Activated naive CD8-positive, alpha-beta T cell (primary cell): ENCODE measurements at regions not wholly inside any gene's neighbourhood (a gene's known extent, or its start where the extent isn't known, plus 50 kb on each side); places are given as distances from the start of the nearest gene placed in this dataset.
"Not testable (repeated sequence)": the region's sequence is repeated elsewhere in the genome, so short reads cannot be mapped to it uniquely, and the experiment has no call there.

Experiments
- H3K27ac Mint-ChIP-seq: one replicate; pipeline ENCODE4 v1.8.0; 2021; ENCODE audit warnings: mixed read lengths
- H3K27me3 Mint-ChIP-seq: one replicate; pipeline ENCODE4 v1.8.0; 2021; ENCODE audit warnings: mixed read lengths
- H3K36me3 Mint-ChIP-seq: one replicate; pipeline ENCODE4 v1.8.0; 2021; ENCODE audit warnings: mixed read lengths
- H3K4me1 Mint-ChIP-seq: one replicate; pipeline ENCODE4 v1.8.0; 2021; ENCODE audit warnings: low read depth, mixed read lengths
- H3K4me3 Mint-ChIP-seq: one replicate; pipeline ENCODE4 v1.8.0; 2021; ENCODE audit warnings: mild to moderate bottlenecking, mixed read lengths
- H3K9me3 Mint-ChIP-seq: one replicate; pipeline ENCODE4 v1.8.0; 2021; ENCODE audit warnings: low read depth, mixed read lengths

- Mint-ChIP-seq H3K27me3 (no peaks in the 10 kb centered on the region), H3K9me3 (peaks cover 7% of the 10 kb centered on the region), H3K36me3 (no peaks in the 10 kb centered on the region), H3K4me3 (no peak overlapping the region), H3K4me1 (no peaks in the 10 kb centered on the region), H3K27ac (no peak overlapping the region)
These were observed 97.6 kb upstream of the TMEM178A start for GRCh38 chr2:39568116-39568515.

GRCh38 chr2:39568561-39569006 lies 97.1 kb upstream of the TMEM178A start:
- Mint-ChIP-seq H3K4me3 (no peak overlapping the region), H3K27ac (no peak overlapping the region), H3K9me3 (peaks cover 7% of the 10 kb centered on the region), H3K4me1 (no peaks in the 10 kb centered on the region), H3K27me3 (no peaks in the 10 kb centered on the region), H3K36me3 (no peaks in the 10 kb centered on the region)

- no peaks in the 10 kb centered on the region for H3K27me3 Mint-ChIP-seq
- no peaks in the 10 kb centered on the region for H3K4me1 Mint-ChIP-seq
- H3K9me3 Mint-ChIP-seq: no peaks in the 10 kb centered on the region
- H3K36me3 Mint-ChIP-seq: no peaks in the 10 kb centered on the region
- H3K4me3 Mint-ChIP-seq: no peak overlapping the region
- H3K27ac Mint-ChIP-seq: no peak overlapping the region
These were observed 95.6 kb upstream of the TMEM178A start for GRCh38 chr2:39570130-39570555.

GRCh38 chr2:39570614-39571013 lies 95.1 kb upstream of the TMEM178A start:
- Mint-ChIP-seq H3K27ac (no peak overlapping the region), H3K36me3 (no peaks in the 10 kb centered on the region), H3K4me1 (no peaks in the 10 kb centered on the region), H3K9me3 (no peaks in the 10 kb centered on the region), H3K4me3 (no peak overlapping the region), H3K27me3 (no peaks in the 10 kb centered on the region)

GRCh38 chr2:39571111-39571731 lies 94.5 kb upstream of the TMEM178A start:
- H3K27me3 Mint-ChIP-seq: no peaks in the 10 kb centered on the region
- H3K36me3 Mint-ChIP-seq: no peaks in the 10 kb centered on the region
- no peaks in the 10 kb centered on the region for H3K9me3 Mint-ChIP-seq
- H3K4me1 Mint-ChIP-seq: no peaks in the 10 kb centered on the region
- no peak overlapping the region for H3K27ac Mint-ChIP-seq
- H3K4me3 Mint-ChIP-seq: no peak overlapping the region

- Mint-ChIP-seq H3K27ac (no peak overlapping the region), H3K27me3 (peaks cover 1% of the 10 kb centered on the region), H3K4me3 (no peak overlapping the region), H3K36me3 (no peaks in the 10 kb centered on the region), H3K9me3 (no peaks in the 10 kb centered on the region), H3K4me1 (no peaks in the 10 kb centered on the region)
These were observed 92.4 kb upstream of the TMEM178A start for GRCh38 chr2:39573276-39573675.

- Mint-ChIP-seq H3K27me3 (peaks cover 3% of the 10 kb centered on the region), H3K9me3 (peaks cover 4% of the 10 kb centered on the region), H3K27ac (no peak overlapping the region), H3K36me3 (peaks cover 2% of the 10 kb centered on the region), H3K4me3 (no peak overlapping the region), H3K4me1 (no peaks in the 10 kb centered on the region)
These were observed 83.9 kb upstream of the TMEM178A start for GRCh38 chr2:39581866-39582265.

GRCh38 chr2:39583213-39583612 lies 82.5 kb upstream of the TMEM178A start:
- no peaks in the 10 kb centered on the region for H3K4me1 Mint-ChIP-seq
- H3K27ac Mint-ChIP-seq: no peak overlapping the region
- no peak overlapping the region for H3K4me3 Mint-ChIP-seq
- peaks cover 3% of the 10 kb centered on the region for H3K27me3 Mint-ChIP-seq
- peaks cover 2% of the 10 kb centered on the region for H3K36me3 Mint-ChIP-seq
- H3K9me3 Mint-ChIP-seq: peaks cover 4% of the 10 kb centered on the region

GRCh38 chr2:39583781-39584180 lies 81.9 kb upstream of the TMEM178A start:
- peaks cover 4% of the 10 kb centered on the region for H3K9me3 Mint-ChIP-seq
- no peaks in the 10 kb centered on the region for H3K4me1 Mint-ChIP-seq
- H3K27ac Mint-ChIP-seq: no peak overlapping the region
- H3K36me3 Mint-ChIP-seq: peaks cover 2% of the 10 kb centered on the region
- H3K27me3 Mint-ChIP-seq: peaks cover 2% of the 10 kb centered on the region
- H3K4me3 Mint-ChIP-seq: no peak overlapping the region

GRCh38 chr2:39584283-39584965 lies 81.3 kb upstream of the TMEM178A start:
- Mint-ChIP-seq H3K4me1 (no peaks in the 10 kb centered on the region), H3K27ac (no peak overlapping the region), H3K27me3 (peaks cover 2% of the 10 kb centered on the region), H3K4me3 (no peak overlapping the region), H3K9me3 (peaks cover 4% of the 10 kb centered on the region), H3K36me3 (peaks cover 2% of the 10 kb centered on the region)

- H3K27ac Mint-ChIP-seq, H3K36me3 Mint-ChIP-seq, H3K9me3 Mint-ChIP-seq, H3K4me1 Mint-ChIP-seq, H3K27me3 Mint-ChIP-seq, H3K4me3 Mint-ChIP-seq: not testable (repeated sequence)
These were observed 80.2 kb upstream of the TMEM178A start for GRCh38 chr2:39585531-39585930.

- H3K27me3 Mint-ChIP-seq: peaks cover 1% of the 10 kb centered on the region
- no peak overlapping the region for H3K27ac Mint-ChIP-seq
These were observed 78.5 kb upstream of the TMEM178A start for GRCh38 chr2:39587168-39587567.

GRCh38 chr2:39587641-39588040 lies 78.1 kb upstream of the TMEM178A start:
- H3K36me3 Mint-ChIP-seq: no peaks in the 10 kb centered on the region
- H3K9me3 Mint-ChIP-seq: no peaks in the 10 kb centered on the region
- no peak overlapping the region for H3K27ac Mint-ChIP-seq
- H3K4me3 Mint-ChIP-seq: no peak overlapping the region
- H3K27me3 Mint-ChIP-seq: peaks cover 1% of the 10 kb centered on the region
- H3K4me1 Mint-ChIP-seq: no peaks in the 10 kb centered on the region

More at GRCh38 chr2:39587168-39587567, 78.5 kb upstream of the TMEM178A start:
- Mint-ChIP-seq H3K9me3 (no peaks in the 10 kb centered on the region), H3K4me3 (no peak overlapping the region), H3K4me1 (no peaks in the 10 kb centered on the region), H3K36me3 (no peaks in the 10 kb centered on the region)

GRCh38 chr2:39593439-39594393 lies 72.0 kb upstream of the TMEM178A start:
- no peaks in the 10 kb centered on the region for H3K9me3 Mint-ChIP-seq
- H3K4me1 Mint-ChIP-seq: no peaks in the 10 kb centered on the region
- H3K27ac Mint-ChIP-seq: no peak overlapping the region
- peaks cover 1% of the 10 kb centered on the region for H3K27me3 Mint-ChIP-seq
- no peaks in the 10 kb centered on the region for H3K36me3 Mint-ChIP-seq
- no peak overlapping the region for H3K4me3 Mint-ChIP-seq

- no peaks in the 10 kb centered on the region for H3K36me3 Mint-ChIP-seq
- H3K9me3 Mint-ChIP-seq: no peaks in the 10 kb centered on the region
- no peak overlapping the region for H3K27ac Mint-ChIP-seq
- no peaks in the 10 kb centered on the region for H3K4me1 Mint-ChIP-seq
- peaks cover 1% of the 10 kb centered on the region for H3K27me3 Mint-ChIP-seq
- no peak overlapping the region for H3K4me3 Mint-ChIP-seq
These were observed 70.6 kb upstream of the TMEM178A start for GRCh38 chr2:39595116-39595515.
